GM20000 (cell line): ENCODE measurements at regions not wholly inside any gene's neighbourhood (a gene's known extent, or its start where the extent isn't known, plus 50 kb on each side); places are given as distances from the start of the nearest gene placed in this dataset.

ENCODE experiments used
- DNase-seq: peaks from one replicate; pipeline ENCODE4 v3.0.0; 2012; ENCODE audit warnings: low spot score
- CTCF ChIP-seq: IDR thresholded peaks from 2 replicates; pipeline ENCODE4 v1.5.1; 2012; ENCODE audit warnings: mild to moderate bottlenecking, control low read depth; ENCODE audit errors: extremely low read depth, missing control alignments

GRCh38 chr11:19539861-19540260, 172.8 kb upstream of the NAV2 start:
- DNase-seq = no peak
- TF ChIP-seq CTCF = no peak

GRCh38 chr11:19537803-19538453, 174.7 kb upstream of the NAV2 start:
- DNase-seq = no peak

GRCh38 chr11:19536131-19536530, 176.5 kb upstream of the NAV2 start:
- TF ChIP-seq CTCF = no peak
- no peak for DNase-seq

More at GRCh38 chr11:19537803-19538453, 174.7 kb upstream of the NAV2 start:
- no peak for TF ChIP-seq CTCF

GRCh38 chr11:19530505-19530904, 182.1 kb upstream of the NAV2 start:
- TF ChIP-seq CTCF = no peak
- no peak for DNase-seq

- no peak for TF ChIP-seq CTCF
- DNase-seq = no peak
Measured at GRCh38 chr11:19526119-19526518, 186.5 kb upstream of the NAV2 start.

- TF ChIP-seq CTCF = no peak
- no peak for DNase-seq
Measured at GRCh38 chr11:19525714-19526113, 186.9 kb upstream of the NAV2 start.

GRCh38 chr11:19525276-19525675, 187.4 kb upstream of the NAV2 start:
- no peak for TF ChIP-seq CTCF
- DNase-seq = no peak
